Astrocyte (in vitro differentiated cells and primary cell): ENCODE measurements at regions not wholly inside any gene's neighbourhood (a gene's known extent, or its start where the extent isn't known, plus 50 kb on each side); places are given as distances from the start of the nearest gene placed in this dataset.

Experiments
- CTCF ChIP-seq: IDR thresholded peaks from 2 replicates; pipeline ENCODE4 v1.5.1; 2011; ENCODE audit warnings: low read depth, mild to moderate bottlenecking, inconsistent platforms, low read length, moderate library complexity; ENCODE audit not compliant: insufficient read depth
- EZH2 ChIP-seq: IDR thresholded peaks from 2 replicates; pipeline ENCODE4 v1.6.1; 2012; ENCODE audit warnings: mild to moderate bottlenecking, low read length, inconsistent platforms; ENCODE audit not compliant: insufficient read depth

GRCh38 chr7:114073701-114074100 lies 154.9 kb upstream of the PPP1R3A start:
- TF ChIP-seq CTCF (no peak), EZH2 (no peak)
